ENCODE measurements at regions not wholly inside any gene's neighbourhood (a gene's known extent, or its start where the extent isn't known, plus 50 kb on each side); places are given as distances from the start of the nearest gene placed in this dataset.

GRCh38 chr2:19774805-19775176 lies 127.0 kb downstream of the TTC32 start:
- DNase-seq = peak; percentile 49
- Histone ChIP-seq H2AK5ac (ENCODE audit: insufficient read length, low read length) (no peak overlapping the region), H3T11ph (ENCODE audit: low read length) (no peak overlapping the region), H3K27me3 (ENCODE audit: insufficient read depth, low read length) (no peaks in the 10 kb centered on the region), H2BK12ac (ENCODE audit: insufficient read length, low read depth, low read length) (no peak overlapping the region), H2BK15ac (ENCODE audit: low read depth, low read length) (no peak overlapping the region), H4K91ac (ENCODE audit: insufficient read length, low read depth, low read length) (no peak overlapping the region), H3K18ac (ENCODE audit: insufficient read length, low read depth, low read length) (no peak overlapping the region), H3K27ac (ENCODE audit: insufficient read length, low read depth, low read length) (no peak overlapping the region), H4K20me1 (ENCODE audit: control insufficient read depth, insufficient read depth, insufficient read length) (no peaks in the 10 kb centered on the region), H3K79me2 (ENCODE audit: insufficient read depth, low read length) (no peaks in the 10 kb centered on the region), H3K4me1 (ENCODE audit: insufficient read depth, low read length) (peaks cover 5% of the 10 kb centered on the region; the same call in 1 of the 2 replicates), H3K4me2 (ENCODE audit: insufficient read depth, insufficient read length, low read length) (peak overlapping the region; percentile 31), H3K23me2 (ENCODE audit: insufficient read length, low read depth, low read length, poor library complexity, severe bottlenecking) (no peaks in the 10 kb centered on the region), H2BK5ac (ENCODE audit: insufficient read length, low read length) (no peak overlapping the region), H2BK120ac (ENCODE audit: low read depth, low read length, poor library complexity, severe bottlenecking) (no peak overlapping the region), H3K79me1 (ENCODE audit: insufficient read depth, low read depth, low read length, poor library complexity, severe bottlenecking) (no peaks in the 10 kb centered on the region), H4K8ac (replicated peaks; ENCODE audit: insufficient read length, low read depth, low read length) (no peak overlapping the region), H2AFZ (ENCODE audit: low read length) (no peak overlapping the region), H3K56ac (ENCODE audit: insufficient read length, low read depth, low read length) (no peak overlapping the region), H2BK20ac (ENCODE audit: low read depth, low read length, poor library complexity, severe bottlenecking) (no peak overlapping the region), H3K4ac (ENCODE audit: low read depth, low read length) (no peak overlapping the region), H3K9me3 (ENCODE audit: control insufficient read depth, low read depth, low read length) (no peaks in the 10 kb centered on the region), H3K23ac (ENCODE audit: insufficient read length, low read depth, low read length) (no peak overlapping the region), H3K14ac (ENCODE audit: insufficient read depth, low read length) (no peak overlapping the region), H4K5ac (ENCODE audit: insufficient read length, low read depth, low read length) (no peak overlapping the region), H3K9ac (ENCODE audit: extremely low read depth, insufficient read length, low read length) (no peak overlapping the region)
- H3K27me3 Mint-ChIP-seq (ENCODE audit: low read depth) = peaks cover 10% of the 10 kb centered on the region; the same call in 1 of the 2 replicates
- no peaks in the 10 kb centered on the region for H3K9me3 Mint-ChIP-seq
- H3K36me3 Mint-ChIP-seq (ENCODE audit: insufficient read depth in 1 of 3, low read depth in 3 of 3) = no peaks in the 10 kb centered on the region; a peak in 1 of 7 replicates
- H3K4me1 Mint-ChIP-seq = peaks cover 28 to 34% of the 10 kb centered on the region in 2 experiments
- peak overlapping the region in 1 of 2 experiments; percentile 49; a peak in 1 of 5 replicates for H3K4me3 Mint-ChIP-seq
- H3K27ac Mint-ChIP-seq = peak overlapping the region in 2 of 3 experiments; percentile 84 to 86; a peak in 5 of 7 replicates
- TF ChIP-seq, protein P1, sequence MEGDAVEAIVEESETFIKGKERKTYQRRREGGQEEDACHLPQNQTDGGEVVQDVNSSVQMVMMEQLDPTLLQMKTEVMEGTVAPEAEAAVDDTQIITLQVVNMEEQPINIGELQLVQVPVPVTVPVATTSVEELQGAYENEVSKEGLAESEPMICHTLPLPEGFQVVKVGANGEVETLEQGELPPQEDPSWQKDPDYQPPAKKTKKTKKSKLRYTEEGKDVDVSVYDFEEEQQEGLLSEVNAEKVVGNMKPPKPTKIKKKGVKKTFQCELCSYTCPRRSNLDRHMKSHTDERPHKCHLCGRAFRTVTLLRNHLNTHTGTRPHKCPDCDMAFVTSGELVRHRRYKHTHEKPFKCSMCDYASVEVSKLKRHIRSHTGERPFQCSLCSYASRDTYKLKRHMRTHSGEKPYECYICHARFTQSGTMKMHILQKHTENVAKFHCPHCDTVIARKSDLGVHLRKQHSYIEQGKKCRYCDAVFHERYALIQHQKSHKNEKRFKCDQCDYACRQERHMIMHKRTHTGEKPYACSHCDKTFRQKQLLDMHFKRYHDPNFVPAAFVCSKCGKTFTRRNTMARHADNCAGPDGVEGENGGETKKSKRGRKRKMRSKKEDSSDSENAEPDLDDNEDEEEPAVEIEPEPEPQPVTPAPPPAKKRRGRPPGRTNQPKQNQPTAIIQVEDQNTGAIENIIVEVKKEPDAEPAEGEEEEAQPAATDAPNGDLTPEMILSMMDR (conservative IDR thresholded peaks at IDR 0.05) = no peak
- no CpG with 5 or more reads among the region's 3 CpGs for WGBS (ENCODE audit: extremely low coverage, insufficient read length, low lambda C conversion rate)

Measured in H9 (cell line).